Liver (tissue), 8 donors: ENCODE measurements at regions not wholly inside any gene's neighbourhood (a gene's known extent, or its start where the extent isn't known, plus 50 kb on each side); places are given as distances from the start of the nearest gene placed in this dataset.

Source experiments
- DNase-seq: peaks from one replicate; pipeline ENCODE4 v3.0.0-alpha.2; 2017; ENCODE audit warnings: low spot score
- H3K27ac ChIP-seq, 2 donors: one replicate each; pipeline ENCODE4 v1.7.0; 2013; ENCODE audit warnings: inconsistent platforms in 2 of 2, low read length in 2 of 2, control low read depth in 1 of 2, low read depth in 1 of 2, mild to moderate bottlenecking in 1 of 2
- H3K27me3 ChIP-seq, 4 donors: one replicate each; pipeline versions ENCODE4 v1.6.1 to v1.7.0; 2013; ENCODE audit warnings: low read length in 3 of 4, inconsistent platforms in 1 of 4, mild to moderate bottlenecking in 1 of 4, moderate library complexity in 1 of 4; ENCODE audit not compliant: control insufficient read depth in 4 of 4, insufficient read depth in 4 of 4
- H3K36me3 ChIP-seq, 4 donors: one replicate each; pipeline versions ENCODE4 v1.6.1 to v1.7.0; 2013; ENCODE audit warnings: low read length in 3 of 4, mild to moderate bottlenecking in 3 of 4, low read depth in 1 of 4, moderate library complexity in 1 of 4; ENCODE audit not compliant: control insufficient read depth in 4 of 4, insufficient read depth in 3 of 4
- H3K4me1 ChIP-seq, 4 donors: one replicate each; pipeline versions ENCODE4 v1.6.1 to v1.7.0; 2013; ENCODE audit warnings: low read length in 3 of 4, mild to moderate bottlenecking in 3 of 4, moderate library complexity in 1 of 4; ENCODE audit not compliant: control insufficient read depth in 4 of 4, insufficient read depth in 4 of 4
- H3K4me3 ChIP-seq, 3 donors: one replicate each; pipeline versions ENCODE4 v1.6.1 to v1.7.0; 2013; ENCODE audit warnings: low read length in 3 of 3, control low read depth in 1 of 3, low read depth in 1 of 3, mild to moderate bottlenecking in 1 of 3
- H3K9ac ChIP-seq, 2 donors: one replicate each; pipeline ENCODE4 v1.7.0; 2013; ENCODE audit warnings: low read length in 2 of 2, mild to moderate bottlenecking in 2 of 2, moderate library complexity in 2 of 2, control low read depth in 1 of 2, low read depth in 1 of 2
- H3K9me3 ChIP-seq, 4 donors: one replicate each; pipeline versions ENCODE4 v1.6.1 to v1.7.0; 2013; ENCODE audit warnings: low read length in 3 of 4; ENCODE audit not compliant: control insufficient read depth in 4 of 4
- EGR1 ChIP-seq, 2 donors: IDR thresholded peaks; 2 replicates each; pipeline ENCODE4 v1.6.1; 2016 to 2018; ENCODE audit warnings: antibody characterized with exemption in 2 of 2, low read depth in 2 of 2
- FOXA1 ChIP-seq: IDR thresholded peaks from 2 replicates; pipeline ENCODE4 v1.6.1; 2016; ENCODE audit warnings: antibody characterized with exemption
- FOXA2 ChIP-seq: IDR thresholded peaks from 2 replicates; pipeline ENCODE4 v1.6.1; 2016; ENCODE audit warnings: antibody characterized with exemption
- GABPA ChIP-seq, 2 donors: IDR thresholded peaks in 1 of 2; conservative IDR thresholded peaks in 1 of 2; 2 replicates each; pipeline ENCODE4 v1.6.1; 2016; ENCODE audit warnings: antibody characterized with exemption in 2 of 2, mild to moderate bottlenecking in 1 of 2, moderate library complexity in 1 of 2
- HNF4A ChIP-seq, 2 donors: conservative IDR thresholded peaks; 2 replicates each; pipeline ENCODE4 v1.6.1; 2016; ENCODE audit warnings: antibody characterized with exemption in 2 of 2, mild to moderate bottlenecking in 2 of 2
- HNF4G ChIP-seq: IDR thresholded peaks from 2 replicates; pipeline ENCODE4 v1.6.1; 2016; ENCODE audit warnings: antibody characterized with exemption
- JUND ChIP-seq, 2 donors: IDR thresholded peaks; 2 replicates each; pipeline ENCODE4 v1.6.1; 2016; ENCODE audit warnings: antibody characterized with exemption in 2 of 2
- RAD21 ChIP-seq, 2 donors: IDR thresholded peaks; 2 replicates each; pipeline ENCODE4 v1.6.1; 2016; ENCODE audit warnings: antibody characterized with exemption in 2 of 2, mild to moderate bottlenecking in 2 of 2
- REST ChIP-seq: IDR thresholded peaks from 2 replicates; pipeline ENCODE4 v1.6.1; 2016; ENCODE audit warnings: antibody characterized with exemption, mild to moderate bottlenecking
- RXRA ChIP-seq, 2 donors: IDR thresholded peaks; 2 replicates each; pipeline ENCODE4 v1.6.1; 2017 to 2018; ENCODE audit warnings: antibody characterized with exemption in 2 of 2, mild to moderate bottlenecking in 1 of 2
- SP1 ChIP-seq: IDR thresholded peaks from 2 replicates; pipeline ENCODE4 v1.6.1; 2018; ENCODE audit warnings: antibody characterized with exemption, mild to moderate bottlenecking
- TAF1 ChIP-seq: conservative IDR thresholded peaks from 2 replicates; pipeline ENCODE4 v1.6.1; 2016; ENCODE audit warnings: antibody characterized with exemption, mild to moderate bottlenecking
- YY1 ChIP-seq: IDR thresholded peaks from 2 replicates; pipeline ENCODE4 v1.6.1; 2016; ENCODE audit warnings: antibody characterized with exemption, mild to moderate bottlenecking
- WGBS: extraction: QIAGEN DNeasy Blood & Tissue Kit; methylation state at CpG from one replicate; pipeline ENCODE4 v1.1.7; 2013; 5-methylcytosine and 5-hydroxymethylcytosine counted together
- TF ChIP-seq, protein P1 (sequence below): IDR thresholded peaks from 2 replicates; pipeline ENCODE4 v1.6.1; 2016; ENCODE audit warnings: antibody characterized with exemption
- TF ChIP-seq, protein P2 (sequence below): fragments of 150-350 bp; IDR thresholded peaks from 2 replicates; pipeline ENCODE4 v1.5.1; 2017; ENCODE audit warnings: improper control_type of control experiment, low read depth, low read length; ENCODE audit not compliant: missing input control
- TF ChIP-seq, protein P3 (sequence below): IDR thresholded peaks from 2 replicates; pipeline ENCODE4 v1.6.1; 2016; ENCODE audit warnings: antibody characterized with exemption
- donor health status: healthy.
- donor health status: healthy.
- donor health status: healthy.
- donor health status: healthy.
- donor health status: healthy.

DNA sequence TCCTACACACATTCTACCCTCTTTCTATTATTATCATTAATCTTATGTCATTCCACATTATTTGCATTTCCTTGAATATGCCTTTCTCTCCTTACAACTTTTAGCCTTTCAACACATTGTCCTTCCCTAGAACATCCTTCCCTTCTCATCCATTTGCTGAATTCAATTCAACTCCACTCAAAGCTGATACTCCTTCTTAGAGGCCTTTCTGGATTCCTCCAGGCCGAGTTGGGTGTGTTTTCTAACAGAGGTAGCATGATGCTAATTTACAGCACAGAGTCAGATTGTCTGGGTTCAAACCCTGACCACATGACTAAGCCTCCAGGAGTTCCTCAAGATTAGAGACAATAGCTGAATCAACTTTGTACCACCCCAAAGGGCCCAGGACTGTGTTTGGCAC, 63.4 kb upstream of the IL12A start:
- TF ChIP-seq TAF1 (no peak), JUND (IDR thresholded peaks at IDR 0.05) (no peak), GABPA (IDR thresholded peaks at IDR 0.05 in 1 of 2, conservative IDR thresholded peaks at IDR 0.05 in 1 of 2) (no peak), FOXA1 (no peak), HNF4G (no peak), YY1 (no peak), FOXA2 (no peak), RAD21 (IDR thresholded peaks at IDR 0.05) (no peak), HNF4A (conservative IDR thresholded peaks at IDR 0.05) (no peak), SP1 (no peak), RXRA (IDR thresholded peaks at IDR 0.05) (no peak), EGR1 (IDR thresholded peaks at IDR 0.05; ENCODE audit: low read depth in 2 of 2) (no peak), REST (no peak)
- TF ChIP-seq, protein P1, sequence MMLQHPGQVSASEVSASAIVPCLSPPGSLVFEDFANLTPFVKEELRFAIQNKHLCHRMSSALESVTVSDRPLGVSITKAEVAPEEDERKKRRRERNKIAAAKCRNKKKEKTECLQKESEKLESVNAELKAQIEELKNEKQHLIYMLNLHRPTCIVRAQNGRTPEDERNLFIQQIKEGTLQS: no peak
- TF ChIP-seq, protein P2, sequence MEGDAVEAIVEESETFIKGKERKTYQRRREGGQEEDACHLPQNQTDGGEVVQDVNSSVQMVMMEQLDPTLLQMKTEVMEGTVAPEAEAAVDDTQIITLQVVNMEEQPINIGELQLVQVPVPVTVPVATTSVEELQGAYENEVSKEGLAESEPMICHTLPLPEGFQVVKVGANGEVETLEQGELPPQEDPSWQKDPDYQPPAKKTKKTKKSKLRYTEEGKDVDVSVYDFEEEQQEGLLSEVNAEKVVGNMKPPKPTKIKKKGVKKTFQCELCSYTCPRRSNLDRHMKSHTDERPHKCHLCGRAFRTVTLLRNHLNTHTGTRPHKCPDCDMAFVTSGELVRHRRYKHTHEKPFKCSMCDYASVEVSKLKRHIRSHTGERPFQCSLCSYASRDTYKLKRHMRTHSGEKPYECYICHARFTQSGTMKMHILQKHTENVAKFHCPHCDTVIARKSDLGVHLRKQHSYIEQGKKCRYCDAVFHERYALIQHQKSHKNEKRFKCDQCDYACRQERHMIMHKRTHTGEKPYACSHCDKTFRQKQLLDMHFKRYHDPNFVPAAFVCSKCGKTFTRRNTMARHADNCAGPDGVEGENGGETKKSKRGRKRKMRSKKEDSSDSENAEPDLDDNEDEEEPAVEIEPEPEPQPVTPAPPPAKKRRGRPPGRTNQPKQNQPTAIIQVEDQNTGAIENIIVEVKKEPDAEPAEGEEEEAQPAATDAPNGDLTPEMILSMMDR: no peak
- TF ChIP-seq, protein P3, sequence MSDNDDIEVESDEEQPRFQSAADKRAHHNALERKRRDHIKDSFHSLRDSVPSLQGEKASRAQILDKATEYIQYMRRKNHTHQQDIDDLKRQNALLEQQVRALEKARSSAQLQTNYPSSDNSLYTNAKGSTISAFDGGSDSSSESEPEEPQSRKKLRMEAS: no peak
- Histone ChIP-seq H3K27me3 (no peaks in the 10 kb centered on the region), H3K4me3 (no peak overlapping the region)

DNA sequence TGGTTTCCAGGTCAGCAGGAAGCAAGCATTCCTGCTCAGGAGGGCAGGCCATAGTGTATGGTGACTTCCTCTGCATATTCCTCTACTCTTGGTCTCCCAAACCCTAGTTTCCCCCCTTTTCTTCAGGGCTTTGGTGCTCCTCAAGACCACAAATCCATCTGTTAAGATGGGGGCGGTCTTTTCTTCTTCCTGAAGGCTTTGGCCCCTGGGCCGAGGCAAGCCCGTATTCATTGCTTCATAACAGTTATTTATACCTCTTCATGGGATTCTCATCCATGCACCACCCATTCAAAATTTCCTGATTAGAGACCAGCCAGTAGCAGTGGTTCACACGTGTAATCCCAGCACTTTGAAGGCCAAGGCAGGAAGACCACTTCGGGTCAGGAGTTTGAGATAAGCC, 62.1 kb upstream of the IL12A start:
- H3K36me3 ChIP-seq: no peaks in the 10 kb centered on the region
- H3K27ac ChIP-seq: no peak overlapping the region
- no peak overlapping the region for H3K4me3 ChIP-seq
- 62% methylated on average over 5 of the region's 5 CpGs for WGBS
- H3K4me1 ChIP-seq: no peaks in the 10 kb centered on the region
- DNase-seq: no peak
- no peaks in the 10 kb centered on the region for H3K27me3 ChIP-seq
- H3K9me3 ChIP-seq: no peaks in the 10 kb centered on the region
- H3K9ac ChIP-seq: no peak overlapping the region
- no peak for TF ChIP-seq FOXA1
- TF ChIP-seq, protein P1: no peak
- no peak for TF ChIP-seq FOXA2
- TF ChIP-seq HNF4A (conservative IDR thresholded peaks at IDR 0.05): no peak
- TF ChIP-seq, protein P2: no peak
- TF ChIP-seq, protein P3: no peak
- no peak for TF ChIP-seq EGR1 (IDR thresholded peaks at IDR 0.05; ENCODE audit: low read depth in 2 of 2)
- no peak for TF ChIP-seq JUND (IDR thresholded peaks at IDR 0.05)
- no peak for TF ChIP-seq REST
- no peak for TF ChIP-seq SP1
- no peak for TF ChIP-seq RXRA (IDR thresholded peaks at IDR 0.05)
- no peak for TF ChIP-seq HNF4G
- TF ChIP-seq RAD21 (IDR thresholded peaks at IDR 0.05): no peak
- TF ChIP-seq TAF1: no peak

More for the DNA sequence above, 63.4 kb upstream of the IL12A start:
- no peaks in the 10 kb centered on the region for H3K9me3 ChIP-seq
- DNase-seq: no peak
- no peak overlapping the region for H3K27ac ChIP-seq
- H3K4me1 ChIP-seq: no peaks in the 10 kb centered on the region
- no peak overlapping the region for H3K9ac ChIP-seq
- H3K36me3 ChIP-seq: no peaks in the 10 kb centered on the region
- WGBS: 91% methylated on average over 1 of the region's 1 CpG
